Esophagus muscularis mucosa (tissue), 3 donors: ENCODE measurements at regions not wholly inside any gene's neighbourhood (a gene's known extent, or its start where the extent isn't known, plus 50 kb on each side); places are given as distances from the start of the nearest gene placed in this dataset.

Experiments used
- CTCF ChIP-seq, 3 experiments: fragments of 200-600 bp in 2 of 3; fragments of 450-650 bp in 1 of 3; sonication (generic) in 2 of 3; IDR thresholded peaks; one replicate each; pipeline ENCODE4 v1.5.1; 2017 to 2019; ENCODE audit warnings: antibody characterized with exemption in 3 of 3, mild to moderate bottlenecking in 2 of 3, moderate library complexity in 1 of 3
- POLR2A ChIP-seq: fragments of 450-650 bp; IDR thresholded peaks from one replicate; pipeline ENCODE4 v1.6.1; 2017; ENCODE audit warnings: antibody characterized with exemption, moderate library complexity, mild to moderate bottlenecking, low read depth

GRCh38 chr12:13788626-13789025 lies 192.8 kb downstream of the GRIN2B start:
- TF ChIP-seq CTCF (IDR thresholded peaks at IDR 0.05) = no peak
- no peak for TF ChIP-seq POLR2A
